Neural cell (in vitro differentiated cells): ENCODE measurements at regions not wholly inside any gene's neighbourhood (a gene's known extent, or its start where the extent isn't known, plus 50 kb on each side); places are given as distances from the start of the nearest gene placed in this dataset.

Experiments used
- EP300 ChIP-seq: fragments of 450-650 bp; conservative IDR thresholded peaks from 2 replicates; pipeline ENCODE4 v1.6.1; 2014; ENCODE audit warnings: antibody characterized with exemption, mild to moderate bottlenecking, moderate library complexity; ENCODE audit not compliant: poor library complexity, severe bottlenecking
- EZH2 ChIP-seq: fragments of 200-600, 300-800 bp; shearing (Covaris generic), sonication (generic); IDR thresholded peaks from 2 replicates; pipeline ENCODE4 v1.6.1; 2014; ENCODE audit warnings: antibody characterized with exemption, low read length, borderline replicate concordance, mild to moderate bottlenecking; ENCODE audit not compliant: insufficient read depth, poor library complexity, severe bottlenecking
- MXI1 ChIP-seq: fragments of 450-650 bp; conservative IDR thresholded peaks from 2 replicates; pipeline ENCODE4 v1.6.1; 2014; ENCODE audit warnings: antibody characterized with exemption, mild to moderate bottlenecking; ENCODE audit not compliant: poor library complexity, severe bottlenecking
- POLR2AphosphoS5 ChIP-seq: IDR thresholded peaks from 2 replicates; pipeline ENCODE4 v1.6.1; 2012
- RAD21 ChIP-seq: fragments of 450-650 bp; conservative IDR thresholded peaks from 2 replicates; pipeline ENCODE4 v1.6.1; 2014; ENCODE audit warnings: antibody characterized with exemption, mild to moderate bottlenecking, moderate library complexity
- REST ChIP-seq: IDR thresholded peaks from 2 replicates; pipeline ENCODE4 v1.6.1; 2012; ENCODE audit warnings: borderline replicate concordance
- SMC3 ChIP-seq: fragments of 450-650 bp; conservative IDR thresholded peaks from 2 replicates; pipeline ENCODE4 v1.6.1; 2014; ENCODE audit warnings: antibody characterized with exemption, mild to moderate bottlenecking, moderate library complexity; ENCODE audit not compliant: poor library complexity
- TAF1 ChIP-seq: IDR thresholded peaks from 2 replicates; pipeline ENCODE4 v1.6.1; 2012; ENCODE audit warnings: low read depth
- TF ChIP-seq, protein P1 (sequence below): fragments of 450-650 bp; IDR thresholded peaks from 2 replicates; pipeline ENCODE4 v1.5.1; 2014; ENCODE audit warnings: antibody characterized with exemption, mild to moderate bottlenecking, moderate library complexity; ENCODE audit not compliant: poor library complexity, severe bottlenecking

DNA sequence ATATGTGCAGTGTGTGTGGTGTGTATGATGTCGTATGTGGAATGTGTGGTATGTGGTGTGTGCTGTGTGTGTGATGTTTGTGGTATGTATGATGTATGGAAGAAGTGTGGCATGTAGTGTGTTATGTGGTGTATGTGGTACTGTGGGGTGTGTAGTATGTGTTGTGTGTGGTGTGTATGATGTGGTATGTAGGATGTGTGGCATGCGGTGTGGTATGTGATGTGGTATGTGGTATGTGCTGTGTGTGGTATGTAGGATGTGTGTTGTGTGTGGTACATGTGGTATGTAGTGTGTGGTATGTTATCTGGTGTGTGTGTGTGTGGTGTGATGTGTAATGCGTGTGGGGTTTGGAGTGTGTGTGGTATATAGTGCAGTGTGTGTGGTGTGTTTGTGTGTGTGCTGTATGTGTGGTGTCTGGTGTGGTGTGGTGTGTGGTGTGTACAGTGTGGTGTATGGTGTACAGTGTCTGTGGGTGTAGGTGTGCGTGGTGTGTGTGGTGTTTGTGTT, 129.6 kb downstream of the ATP6V0E2 start:
- TF ChIP-seq EP300 (no peak), SMC3 (no peak), REST (no peak), POLR2AphosphoS5 (no peak), EZH2 (no peak), TAF1 (no peak), RAD21 (no peak), MXI1 (no peak)
- TF ChIP-seq, protein P1, sequence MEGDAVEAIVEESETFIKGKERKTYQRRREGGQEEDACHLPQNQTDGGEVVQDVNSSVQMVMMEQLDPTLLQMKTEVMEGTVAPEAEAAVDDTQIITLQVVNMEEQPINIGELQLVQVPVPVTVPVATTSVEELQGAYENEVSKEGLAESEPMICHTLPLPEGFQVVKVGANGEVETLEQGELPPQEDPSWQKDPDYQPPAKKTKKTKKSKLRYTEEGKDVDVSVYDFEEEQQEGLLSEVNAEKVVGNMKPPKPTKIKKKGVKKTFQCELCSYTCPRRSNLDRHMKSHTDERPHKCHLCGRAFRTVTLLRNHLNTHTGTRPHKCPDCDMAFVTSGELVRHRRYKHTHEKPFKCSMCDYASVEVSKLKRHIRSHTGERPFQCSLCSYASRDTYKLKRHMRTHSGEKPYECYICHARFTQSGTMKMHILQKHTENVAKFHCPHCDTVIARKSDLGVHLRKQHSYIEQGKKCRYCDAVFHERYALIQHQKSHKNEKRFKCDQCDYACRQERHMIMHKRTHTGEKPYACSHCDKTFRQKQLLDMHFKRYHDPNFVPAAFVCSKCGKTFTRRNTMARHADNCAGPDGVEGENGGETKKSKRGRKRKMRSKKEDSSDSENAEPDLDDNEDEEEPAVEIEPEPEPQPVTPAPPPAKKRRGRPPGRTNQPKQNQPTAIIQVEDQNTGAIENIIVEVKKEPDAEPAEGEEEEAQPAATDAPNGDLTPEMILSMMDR = no peak
